Loucy (cell line): ENCODE measurements at regions not wholly inside any gene's neighbourhood (a gene's known extent, or its start where the extent isn't known, plus 50 kb on each side); places are given as distances from the start of the nearest gene placed in this dataset.

Experiments used
- H2AFZ ChIP-seq: fragments of 200-600 bp; sonication (generic); 2 replicates; pipeline ENCODE4 v1.6.0; 2016; ENCODE audit warnings: antibody characterized with exemption, mild to moderate bottlenecking, low read length, moderate library complexity
- H3F3A ChIP-seq: fragments of 200-600 bp; 2 replicates; pipeline ENCODE4 v1.6.0; 2016; ENCODE audit warnings: antibody characterized with exemption, low read depth, mild to moderate bottlenecking
- H3K27me3 ChIP-seq: fragments of 200-600 bp; sonication (generic); 2 replicates; pipeline ENCODE4 v1.6.1; 2014; ENCODE audit warnings: low read length, mild to moderate bottlenecking; ENCODE audit not compliant: insufficient read depth, poor library complexity, severe bottlenecking
- H3K36me3 ChIP-seq: fragments of 200-600 bp; sonication (generic); 2 replicates; pipeline ENCODE4 v1.6.1; 2016; ENCODE audit warnings: low read length; ENCODE audit not compliant: insufficient read depth
- H3K4me1 ChIP-seq: fragments of 200-600 bp; sonication (generic); 2 replicates; pipeline ENCODE4 v1.5.1; 2014; ENCODE audit warnings: low read length, mild to moderate bottlenecking; ENCODE audit not compliant: insufficient read depth, poor library complexity, severe bottlenecking
- H3K4me2 ChIP-seq: fragments of 200-600 bp; sonication (generic); 2 replicates; pipeline ENCODE4 v1.6.0; 2014; ENCODE audit warnings: antibody characterized with exemption, low read length, low read depth, mild to moderate bottlenecking; ENCODE audit not compliant: poor library complexity, severe bottlenecking
- H3K4me3 ChIP-seq: fragments of 200-600 bp; sonication (generic); 2 replicates; pipeline ENCODE4 v1.5.1; 2014; ENCODE audit warnings: low read length, mild to moderate bottlenecking, mixed read lengths; ENCODE audit not compliant: poor library complexity, severe bottlenecking
- H3K79me2 ChIP-seq: fragments of 200-600 bp; sonication (generic); 2 replicates; pipeline ENCODE4 v1.6.1; 2014; ENCODE audit warnings: low read length; ENCODE audit not compliant: insufficient read depth
- H3K9ac ChIP-seq: fragments of 200-600 bp; sonication (generic); 2 replicates; pipeline ENCODE4 v1.6.0; 2014; ENCODE audit warnings: mild to moderate bottlenecking, low read depth, low read length, moderate library complexity; ENCODE audit not compliant: poor library complexity, severe bottlenecking
- H3K9me2 ChIP-seq: fragments of 200-600 bp; sonication (generic); replicated peaks from 2 replicates; pipeline ENCODE4 v1.6.1; 2016; ENCODE audit warnings: low read depth, low read length, mixed read lengths
- H3K9me3 ChIP-seq: fragments of 200-600 bp; sonication (generic); 2 replicates; pipeline ENCODE4 v1.6.1; 2014; ENCODE audit warnings: mild to moderate bottlenecking, antibody characterized with exemption, low read length, low read depth; ENCODE audit not compliant: insufficient read depth
- H4K20me1 ChIP-seq: fragments of 200-600 bp; sonication (generic); 2 replicates; pipeline ENCODE4 v1.6.0; 2014; ENCODE audit warnings: antibody characterized with exemption, low read length, mild to moderate bottlenecking; ENCODE audit not compliant: insufficient read depth, poor library complexity, severe bottlenecking
- EZH2phosphoT487 ChIP-seq: fragments of 200-600 bp; IDR thresholded peaks from 2 replicates; pipeline ENCODE4 v1.6.1; 2018; ENCODE audit warnings: antibody characterized with exemption, mild to moderate bottlenecking, moderate library complexity, borderline replicate concordance
- TF ChIP-seq, protein P1 (sequence below): fragments of 200-600 bp; sonication (generic); conservative IDR thresholded peaks from 2 replicates; pipeline ENCODE4 v1.5.1; 2014; ENCODE audit warnings: mild to moderate bottlenecking, antibody characterized with exemption, low read length

DNA sequence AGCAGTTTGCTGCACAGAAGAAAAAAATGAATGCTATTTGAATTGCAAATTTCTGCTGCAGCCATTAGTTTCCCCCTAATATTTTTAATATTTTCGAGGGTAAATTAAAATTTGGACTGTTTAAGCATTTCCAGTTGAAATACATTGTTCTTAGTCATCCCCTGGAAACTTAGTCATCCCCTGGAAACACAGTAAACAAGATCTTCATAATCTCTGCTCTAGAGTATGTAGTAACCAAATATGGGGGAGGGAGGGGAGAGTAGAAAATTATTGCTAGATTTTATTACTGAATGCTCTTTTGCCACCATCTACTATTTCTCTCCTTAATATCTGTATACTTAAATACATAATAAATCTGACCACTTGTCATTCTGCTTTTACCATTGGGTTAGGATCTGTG lies 1053.3 kb downstream of the SORCS1 start:
- H3K27me3 ChIP-seq = no peaks in the 10 kb centered on the region
- no peaks in the 10 kb centered on the region for H3K4me1 ChIP-seq
- H3K4me3 ChIP-seq = no peak overlapping the region
- no peaks in the 10 kb centered on the region for H3F3A ChIP-seq
- TF ChIP-seq EZH2phosphoT487 = no peak
- TF ChIP-seq, protein P1, sequence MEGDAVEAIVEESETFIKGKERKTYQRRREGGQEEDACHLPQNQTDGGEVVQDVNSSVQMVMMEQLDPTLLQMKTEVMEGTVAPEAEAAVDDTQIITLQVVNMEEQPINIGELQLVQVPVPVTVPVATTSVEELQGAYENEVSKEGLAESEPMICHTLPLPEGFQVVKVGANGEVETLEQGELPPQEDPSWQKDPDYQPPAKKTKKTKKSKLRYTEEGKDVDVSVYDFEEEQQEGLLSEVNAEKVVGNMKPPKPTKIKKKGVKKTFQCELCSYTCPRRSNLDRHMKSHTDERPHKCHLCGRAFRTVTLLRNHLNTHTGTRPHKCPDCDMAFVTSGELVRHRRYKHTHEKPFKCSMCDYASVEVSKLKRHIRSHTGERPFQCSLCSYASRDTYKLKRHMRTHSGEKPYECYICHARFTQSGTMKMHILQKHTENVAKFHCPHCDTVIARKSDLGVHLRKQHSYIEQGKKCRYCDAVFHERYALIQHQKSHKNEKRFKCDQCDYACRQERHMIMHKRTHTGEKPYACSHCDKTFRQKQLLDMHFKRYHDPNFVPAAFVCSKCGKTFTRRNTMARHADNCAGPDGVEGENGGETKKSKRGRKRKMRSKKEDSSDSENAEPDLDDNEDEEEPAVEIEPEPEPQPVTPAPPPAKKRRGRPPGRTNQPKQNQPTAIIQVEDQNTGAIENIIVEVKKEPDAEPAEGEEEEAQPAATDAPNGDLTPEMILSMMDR = no peak
- H3K79me2 ChIP-seq = no peaks in the 10 kb centered on the region
- no peak overlapping the region for H3K4me2 ChIP-seq
- H3K9ac ChIP-seq = no peak overlapping the region
- no peaks in the 10 kb centered on the region for H3K9me2 ChIP-seq
- H3K9me3 ChIP-seq = no peaks in the 10 kb centered on the region
- no peaks in the 10 kb centered on the region for H4K20me1 ChIP-seq
- H3K36me3 ChIP-seq = no peaks in the 10 kb centered on the region
- no peak overlapping the region for H2AFZ ChIP-seq

DNA sequence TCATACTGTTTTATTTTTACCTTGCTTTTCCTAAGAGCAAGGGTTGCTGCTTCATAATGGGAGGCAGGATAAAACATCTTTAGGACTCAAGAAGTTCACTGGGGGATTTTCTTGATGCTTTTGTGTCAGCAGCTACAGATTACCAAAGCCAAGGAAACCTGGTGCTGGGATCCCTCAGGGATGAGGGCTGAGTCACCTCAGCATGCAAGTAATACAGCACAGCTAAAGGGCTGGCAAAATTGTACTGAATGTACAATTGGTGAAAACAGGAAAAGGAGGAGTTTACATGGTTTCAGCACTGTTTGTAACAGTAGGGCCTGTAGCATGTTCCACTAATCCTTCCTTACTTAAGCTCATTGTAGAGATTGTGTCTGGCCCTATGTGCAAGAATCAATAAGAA lies 1056.8 kb downstream of the SORCS1 start:
- H3K9me3 ChIP-seq = no peaks in the 10 kb centered on the region
- no peak overlapping the region for H3K4me3 ChIP-seq
- no peak overlapping the region for H3K4me2 ChIP-seq
- H3K27me3 ChIP-seq = no peaks in the 10 kb centered on the region
- no peaks in the 10 kb centered on the region for H3K79me2 ChIP-seq
- no peaks in the 10 kb centered on the region for H3K4me1 ChIP-seq
- no peak overlapping the region for H2AFZ ChIP-seq
- no peaks in the 10 kb centered on the region for H3F3A ChIP-seq
- H3K9ac ChIP-seq = no peak overlapping the region
- H3K36me3 ChIP-seq = no peaks in the 10 kb centered on the region
- no peaks in the 10 kb centered on the region for H4K20me1 ChIP-seq
- TF ChIP-seq EZH2phosphoT487 = no peak
- TF ChIP-seq, protein P1 = no peak
- H3K9me2 ChIP-seq = no peaks in the 10 kb centered on the region

DNA sequence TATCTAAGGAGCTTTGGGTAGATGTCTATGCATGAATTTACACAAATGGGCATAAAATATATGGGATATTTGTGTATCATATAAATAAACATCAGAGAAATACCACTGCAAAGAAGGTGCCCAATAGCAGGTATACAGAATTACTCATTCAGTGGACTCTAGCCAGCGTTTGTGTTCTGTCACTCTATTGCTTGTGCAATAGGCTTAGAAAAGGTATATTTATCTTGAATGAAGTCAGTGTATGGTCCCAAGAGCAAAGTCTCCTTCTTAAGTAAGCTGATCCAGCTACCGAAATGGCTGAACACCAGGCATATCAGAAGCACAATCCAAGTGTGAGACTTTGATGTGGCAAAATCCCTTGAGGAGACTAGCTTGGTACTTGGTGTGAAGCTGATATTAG lies 1058.4 kb downstream of the SORCS1 start:
- Histone ChIP-seq H4K20me1 (no peaks in the 10 kb centered on the region), H2AFZ (no peak overlapping the region), H3K9me2 (no peaks in the 10 kb centered on the region), H3K4me2 (no peak overlapping the region), H3K4me1 (no peaks in the 10 kb centered on the region), H3K79me2 (no peaks in the 10 kb centered on the region), H3K4me3 (no peak overlapping the region), H3K9me3 (no peaks in the 10 kb centered on the region), H3K9ac (no peak overlapping the region), H3F3A (no peaks in the 10 kb centered on the region), H3K36me3 (no peaks in the 10 kb centered on the region), H3K27me3 (no peaks in the 10 kb centered on the region)
- no peak for TF ChIP-seq EZH2phosphoT487
- TF ChIP-seq, protein P1 = no peak
